Neural progenitor cell (in vitro differentiated cells): ENCODE measurements at regions not wholly inside any gene's neighbourhood (a gene's known extent, or its start where the extent isn't known, plus 50 kb on each side); places are given as distances from the start of the nearest gene placed in this dataset.
A peak's percentile ranks its signal among the peaks of the same experiment; 100 is the strongest.

Source experiments
- DNase-seq: peaks from one replicate; pipeline ENCODE4 v3.0.0-alpha.2; 2016; ENCODE audit warnings: low spot score
- H2AFZ ChIP-seq: fragments of 200-600 bp; sonication (generic); replicated peaks from 2 replicates; pipeline ENCODE4 v1.6.1; 2016; ENCODE audit warnings: antibody characterized with exemption
- H3F3A ChIP-seq: fragments of 200-600 bp; sonication (generic); 2 replicates; pipeline ENCODE4 v1.6.1; 2016; ENCODE audit warnings: antibody characterized with exemption, low read depth
- H3K27ac ChIP-seq: fragments of 200-600 bp; sonication (generic); 2 replicates; pipeline ENCODE4 v1.5.1; 2016; ENCODE audit warnings: mild to moderate bottlenecking
- H3K27me3 ChIP-seq: fragments of 200-600 bp; sonication (generic); 2 replicates; pipeline ENCODE4 v1.6.1; 2016; ENCODE audit warnings: mild to moderate bottlenecking, moderate library complexity
- H3K36me3 ChIP-seq: fragments of 200-600 bp; sonication (generic); 2 replicates; pipeline ENCODE4 v1.5.1; 2016
- H3K4me1 ChIP-seq: fragments of 200-600 bp; sonication (generic); 2 replicates; pipeline ENCODE4 v1.6.1; 2016; ENCODE audit warnings: mixed run types
- H3K4me2 ChIP-seq: fragments of 200-600 bp; sonication (generic); 2 replicates; pipeline ENCODE4 v1.6.1; 2016
- H3K4me3 ChIP-seq: fragments of 200-600 bp; sonication (generic); 2 replicates; pipeline ENCODE4 v1.5.1; 2016
- H3K79me2 ChIP-seq: fragments of 200-600 bp; sonication (generic); 2 replicates; pipeline ENCODE4 v1.6.1; 2016; ENCODE audit warnings: low read depth
- H3K9ac ChIP-seq: fragments of 200-600 bp; sonication (generic); 2 replicates; pipeline ENCODE4 v1.6.1; 2016
- H3K9me3 ChIP-seq: fragments of 200-600 bp; sonication (generic); 2 replicates; pipeline ENCODE4 v1.5.1; 2016; ENCODE audit warnings: low read depth
- H4K20me1 ChIP-seq: fragments of 200-600 bp; sonication (generic); 2 replicates; pipeline ENCODE4 v1.6.1; 2016; ENCODE audit warnings: low read depth
- H3K27ac Mint-ChIP-seq: 3 replicates; pipeline ENCODE4 v1.8.0; 2021; ENCODE audit warnings: mixed read lengths
- H3K27me3 Mint-ChIP-seq: 2 replicates; pipeline ENCODE4 v1.8.0; 2022; ENCODE audit warnings: low read depth, mild to moderate bottlenecking, inconsistent platforms, moderate library complexity, mixed read lengths; ENCODE audit not compliant: insufficient read depth
- H3K36me3 Mint-ChIP-seq: 3 replicates; pipeline ENCODE4 v1.8.0; 2021; ENCODE audit warnings: mixed read lengths
- H3K4me1 Mint-ChIP-seq: 3 replicates; pipeline ENCODE4 v1.8.0; 2021; ENCODE audit warnings: mixed read lengths
- H3K4me3 Mint-ChIP-seq: 3 replicates; pipeline ENCODE4 v1.8.0; 2021; ENCODE audit warnings: mild to moderate bottlenecking, moderate library complexity, mixed read lengths
- H3K9me3 Mint-ChIP-seq: 3 replicates; pipeline ENCODE4 v1.8.0; 2020; ENCODE audit warnings: mixed read lengths
- EZH2 ChIP-seq: fragments of 200-600 bp; sonication (generic); IDR thresholded peaks from 2 replicates; pipeline ENCODE4 v1.6.1; 2017; ENCODE audit warnings: antibody characterized with exemption, mild to moderate bottlenecking, moderate library complexity
- EZH2phosphoT487 ChIP-seq: fragments of 200-600 bp; sonication (generic); IDR thresholded peaks from 2 replicates; pipeline ENCODE4 v1.6.1; 2017; ENCODE audit warnings: antibody characterized with exemption
- TF ChIP-seq, protein P1 (sequence below): fragments of 200-600 bp; sonication (generic); IDR thresholded peaks from 2 replicates; pipeline ENCODE4 v1.5.1; 2017; ENCODE audit warnings: antibody characterized with exemption, mild to moderate bottlenecking

DNA sequence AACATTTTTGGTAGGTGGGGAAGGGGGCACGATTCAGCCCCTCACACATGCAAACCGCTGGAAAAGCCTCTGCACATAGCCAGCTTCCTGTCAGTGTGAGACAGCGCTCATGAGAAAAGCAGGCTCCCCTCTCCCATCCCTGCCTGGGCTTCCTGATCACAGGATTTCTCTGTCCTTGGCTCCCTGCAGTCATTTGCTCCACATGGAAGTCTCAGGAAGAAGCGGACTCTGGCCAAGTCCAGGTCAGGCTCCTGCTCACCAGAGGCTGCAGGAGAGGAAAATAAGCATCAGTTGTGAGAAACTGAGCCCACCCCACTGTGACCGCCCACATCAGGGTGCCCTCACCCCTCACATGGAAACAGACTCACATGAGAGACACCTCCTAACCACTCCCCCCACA lies 664.3 kb upstream of the TENM3 start:
- H3K36me3 Mint-ChIP-seq: no peaks in the 10 kb centered on the region
- no peaks in the 10 kb centered on the region for H3F3A ChIP-seq
- no peak overlapping the region for H3K4me3 ChIP-seq
- H3K27ac Mint-ChIP-seq: no peak overlapping the region
- H3K9me3 ChIP-seq: no peaks in the 10 kb centered on the region
- H3K4me1 ChIP-seq: no peaks in the 10 kb centered on the region
- H3K36me3 ChIP-seq: no peaks in the 10 kb centered on the region
- TF ChIP-seq EZH2phosphoT487 (no peak), EZH2 (no peak)
- TF ChIP-seq, protein P1, sequence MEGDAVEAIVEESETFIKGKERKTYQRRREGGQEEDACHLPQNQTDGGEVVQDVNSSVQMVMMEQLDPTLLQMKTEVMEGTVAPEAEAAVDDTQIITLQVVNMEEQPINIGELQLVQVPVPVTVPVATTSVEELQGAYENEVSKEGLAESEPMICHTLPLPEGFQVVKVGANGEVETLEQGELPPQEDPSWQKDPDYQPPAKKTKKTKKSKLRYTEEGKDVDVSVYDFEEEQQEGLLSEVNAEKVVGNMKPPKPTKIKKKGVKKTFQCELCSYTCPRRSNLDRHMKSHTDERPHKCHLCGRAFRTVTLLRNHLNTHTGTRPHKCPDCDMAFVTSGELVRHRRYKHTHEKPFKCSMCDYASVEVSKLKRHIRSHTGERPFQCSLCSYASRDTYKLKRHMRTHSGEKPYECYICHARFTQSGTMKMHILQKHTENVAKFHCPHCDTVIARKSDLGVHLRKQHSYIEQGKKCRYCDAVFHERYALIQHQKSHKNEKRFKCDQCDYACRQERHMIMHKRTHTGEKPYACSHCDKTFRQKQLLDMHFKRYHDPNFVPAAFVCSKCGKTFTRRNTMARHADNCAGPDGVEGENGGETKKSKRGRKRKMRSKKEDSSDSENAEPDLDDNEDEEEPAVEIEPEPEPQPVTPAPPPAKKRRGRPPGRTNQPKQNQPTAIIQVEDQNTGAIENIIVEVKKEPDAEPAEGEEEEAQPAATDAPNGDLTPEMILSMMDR: no peak
- no peak for DNase-seq
- no peaks in the 10 kb centered on the region for H3K9me3 Mint-ChIP-seq
- H3K4me3 Mint-ChIP-seq: no peak overlapping the region
- no peaks in the 10 kb centered on the region for H3K27me3 Mint-ChIP-seq
- H3K4me1 Mint-ChIP-seq: peaks cover 7% of the 10 kb centered on the region
- no peak overlapping the region for H3K27ac ChIP-seq
- no peaks in the 10 kb centered on the region for H3K79me2 ChIP-seq
- H4K20me1 ChIP-seq: no peaks in the 10 kb centered on the region
- no peak overlapping the region for H3K9ac ChIP-seq
- no peaks in the 10 kb centered on the region for H3K27me3 ChIP-seq
- H2AFZ ChIP-seq: no peak overlapping the region
- no peak overlapping the region for H3K4me2 ChIP-seq

DNA sequence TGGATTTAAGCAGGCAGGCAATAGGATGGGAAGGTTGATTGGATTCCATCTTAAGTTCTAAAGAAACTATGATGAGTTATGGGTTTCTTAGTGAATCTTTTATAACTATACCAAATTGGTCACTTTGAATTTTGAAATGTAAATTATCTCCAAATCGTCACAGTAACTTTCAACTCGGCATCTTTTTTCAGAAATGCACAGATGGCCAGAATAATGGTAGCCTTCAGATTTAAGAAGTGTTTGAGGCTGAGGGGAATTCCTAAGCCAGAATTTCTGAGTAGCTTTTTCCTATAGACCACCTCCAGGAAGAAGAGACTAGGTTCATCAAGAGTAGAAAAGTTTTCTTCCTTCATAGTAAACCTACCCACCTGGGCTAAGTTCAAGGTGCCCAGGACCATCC lies 663.7 kb upstream of the TENM3 start:
- no peak overlapping the region for H3K9ac ChIP-seq
- Mint-ChIP-seq H3K27ac (no peak overlapping the region), H3K27me3 (no peaks in the 10 kb centered on the region), H3K4me3 (no peak overlapping the region), H3K9me3 (no peaks in the 10 kb centered on the region), H3K36me3 (no peaks in the 10 kb centered on the region), H3K4me1 (peaks cover 7% of the 10 kb centered on the region)
- H3K79me2 ChIP-seq: no peaks in the 10 kb centered on the region
- no peaks in the 10 kb centered on the region for H3K4me1 ChIP-seq
- no peak overlapping the region for H3K4me2 ChIP-seq
- no peak for DNase-seq
- H3K9me3 ChIP-seq: no peaks in the 10 kb centered on the region
- no peak overlapping the region for H2AFZ ChIP-seq
- H3K27me3 ChIP-seq: no peaks in the 10 kb centered on the region
- H4K20me1 ChIP-seq: no peaks in the 10 kb centered on the region
- H3F3A ChIP-seq: no peaks in the 10 kb centered on the region
- TF ChIP-seq, protein P1: no peak
- TF ChIP-seq EZH2 (no peak), EZH2phosphoT487 (no peak)
- no peak overlapping the region for H3K27ac ChIP-seq
- H3K36me3 ChIP-seq: no peaks in the 10 kb centered on the region
- no peak overlapping the region for H3K4me3 ChIP-seq

DNA sequence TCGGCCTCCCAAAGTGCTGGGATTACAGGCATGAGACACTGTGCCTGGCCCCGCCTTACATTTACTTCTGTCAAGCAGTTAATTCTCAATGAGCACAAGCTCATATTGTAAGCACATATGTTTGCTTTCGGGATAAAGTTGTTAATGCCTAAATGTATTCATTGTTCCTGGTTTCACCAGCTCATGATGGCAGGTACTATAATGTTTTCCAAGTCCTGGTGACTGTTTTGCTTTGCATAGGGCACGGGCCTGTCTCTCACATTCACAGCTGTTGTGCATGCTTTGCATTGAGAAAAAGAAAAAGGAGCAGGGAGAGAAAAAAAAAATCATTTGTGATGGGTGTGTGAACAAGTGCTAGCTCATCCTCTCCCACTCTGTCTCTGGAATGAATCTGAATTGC lies 661.2 kb upstream of the TENM3 start:
- no peak for DNase-seq
- Histone ChIP-seq H3K9me3 (no peaks in the 10 kb centered on the region), H3K9ac (no peak overlapping the region), H2AFZ (no peak overlapping the region), H3K4me1 (no peaks in the 10 kb centered on the region), H3F3A (no peaks in the 10 kb centered on the region), H3K27ac (no peak overlapping the region), H3K36me3 (no peaks in the 10 kb centered on the region), H4K20me1 (no peaks in the 10 kb centered on the region), H3K4me3 (no peak overlapping the region), H3K27me3 (no peaks in the 10 kb centered on the region), H3K4me2 (no peak overlapping the region), H3K79me2 (no peaks in the 10 kb centered on the region)
- H3K27me3 Mint-ChIP-seq: no peaks in the 10 kb centered on the region
- H3K9me3 Mint-ChIP-seq: no peaks in the 10 kb centered on the region
- H3K4me3 Mint-ChIP-seq: no peak overlapping the region
- H3K36me3 Mint-ChIP-seq: no peaks in the 10 kb centered on the region
- no peak for TF ChIP-seq EZH2phosphoT487
- no peak for TF ChIP-seq EZH2
- TF ChIP-seq, protein P1: no peak
- peaks cover 7% of the 10 kb centered on the region for H3K4me1 Mint-ChIP-seq
- H3K27ac Mint-ChIP-seq: no peak overlapping the region

DNA sequence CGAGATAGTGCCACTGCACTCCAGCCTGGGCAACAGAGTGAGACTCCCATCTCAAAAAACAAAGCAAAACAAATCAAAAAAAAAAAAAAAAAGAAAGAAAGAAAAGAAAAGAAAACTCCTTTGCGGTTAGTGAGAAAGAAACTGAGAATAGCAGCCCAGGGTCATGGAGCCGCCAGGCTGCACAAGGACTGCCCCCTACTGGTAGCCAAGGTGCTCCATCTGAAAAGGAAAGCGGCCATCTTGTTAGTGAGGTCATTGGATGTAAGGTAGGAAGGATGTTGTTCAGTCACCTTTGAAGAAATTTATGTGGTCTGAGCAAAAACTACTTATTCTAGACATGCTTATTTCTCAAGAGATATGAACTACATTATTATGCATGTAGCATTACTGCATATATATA lies 660.6 kb upstream of the TENM3 start:
- Mint-ChIP-seq H3K4me1 (peaks cover 8% of the 10 kb centered on the region), H3K36me3 (no peaks in the 10 kb centered on the region), H3K4me3 (no peak overlapping the region), H3K9me3 (peaks cover under 1% of the 10 kb centered on the region), H3K27ac (no peak overlapping the region), H3K27me3 (no peaks in the 10 kb centered on the region)
- no peaks in the 10 kb centered on the region for H3K4me1 ChIP-seq
- H3K4me3 ChIP-seq: no peak overlapping the region
- H3K36me3 ChIP-seq: no peaks in the 10 kb centered on the region
- no peaks in the 10 kb centered on the region for H3K79me2 ChIP-seq
- TF ChIP-seq EZH2 (no peak), EZH2phosphoT487 (no peak)
- TF ChIP-seq, protein P1: peak; percentile 41
- no peaks in the 10 kb centered on the region for H3K9me3 ChIP-seq
- H4K20me1 ChIP-seq: no peaks in the 10 kb centered on the region
- no peak overlapping the region for H3K4me2 ChIP-seq
- H3K27me3 ChIP-seq: no peaks in the 10 kb centered on the region
- no peak for DNase-seq
- H3F3A ChIP-seq: no peaks in the 10 kb centered on the region
- no peak overlapping the region for H3K9ac ChIP-seq
- no peak overlapping the region for H3K27ac ChIP-seq
- no peak overlapping the region for H2AFZ ChIP-seq
